GM12872 (cell line): ENCODE measurements at regions not wholly inside any gene's neighbourhood (a gene's known extent, or its start where the extent isn't known, plus 50 kb on each side); places are given as distances from the start of the nearest gene placed in this dataset.

ENCODE experiments used
- TF ChIP-seq, protein P1 (sequence below): IDR thresholded peaks from 3 replicates; pipeline ENCODE4 v1.5.1; 2011; ENCODE audit warnings: low read depth, mild to moderate bottlenecking, low read length, moderate library complexity; ENCODE audit not compliant: insufficient read depth

DNA sequence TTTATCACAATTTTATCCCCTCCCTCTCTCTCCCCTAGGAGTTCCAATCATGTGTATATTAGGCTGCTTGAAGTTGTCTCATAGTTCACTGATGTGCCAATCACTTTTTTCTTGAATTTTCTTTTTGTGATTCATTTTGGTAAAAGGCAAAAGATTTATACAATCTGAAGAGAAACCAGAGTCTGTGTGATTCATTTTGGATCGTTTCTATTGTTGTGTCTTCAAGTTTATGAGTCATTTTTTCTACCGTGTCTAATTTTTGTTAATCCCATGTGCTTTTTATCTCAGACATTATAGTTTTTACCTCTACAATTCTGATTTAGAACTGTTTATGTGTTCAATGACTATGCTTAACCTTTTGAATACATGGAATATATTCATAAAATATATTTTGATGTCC, 483.9 kb upstream of the AUTS2 start:
- TF ChIP-seq, protein P1, sequence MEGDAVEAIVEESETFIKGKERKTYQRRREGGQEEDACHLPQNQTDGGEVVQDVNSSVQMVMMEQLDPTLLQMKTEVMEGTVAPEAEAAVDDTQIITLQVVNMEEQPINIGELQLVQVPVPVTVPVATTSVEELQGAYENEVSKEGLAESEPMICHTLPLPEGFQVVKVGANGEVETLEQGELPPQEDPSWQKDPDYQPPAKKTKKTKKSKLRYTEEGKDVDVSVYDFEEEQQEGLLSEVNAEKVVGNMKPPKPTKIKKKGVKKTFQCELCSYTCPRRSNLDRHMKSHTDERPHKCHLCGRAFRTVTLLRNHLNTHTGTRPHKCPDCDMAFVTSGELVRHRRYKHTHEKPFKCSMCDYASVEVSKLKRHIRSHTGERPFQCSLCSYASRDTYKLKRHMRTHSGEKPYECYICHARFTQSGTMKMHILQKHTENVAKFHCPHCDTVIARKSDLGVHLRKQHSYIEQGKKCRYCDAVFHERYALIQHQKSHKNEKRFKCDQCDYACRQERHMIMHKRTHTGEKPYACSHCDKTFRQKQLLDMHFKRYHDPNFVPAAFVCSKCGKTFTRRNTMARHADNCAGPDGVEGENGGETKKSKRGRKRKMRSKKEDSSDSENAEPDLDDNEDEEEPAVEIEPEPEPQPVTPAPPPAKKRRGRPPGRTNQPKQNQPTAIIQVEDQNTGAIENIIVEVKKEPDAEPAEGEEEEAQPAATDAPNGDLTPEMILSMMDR: no peak

DNA sequence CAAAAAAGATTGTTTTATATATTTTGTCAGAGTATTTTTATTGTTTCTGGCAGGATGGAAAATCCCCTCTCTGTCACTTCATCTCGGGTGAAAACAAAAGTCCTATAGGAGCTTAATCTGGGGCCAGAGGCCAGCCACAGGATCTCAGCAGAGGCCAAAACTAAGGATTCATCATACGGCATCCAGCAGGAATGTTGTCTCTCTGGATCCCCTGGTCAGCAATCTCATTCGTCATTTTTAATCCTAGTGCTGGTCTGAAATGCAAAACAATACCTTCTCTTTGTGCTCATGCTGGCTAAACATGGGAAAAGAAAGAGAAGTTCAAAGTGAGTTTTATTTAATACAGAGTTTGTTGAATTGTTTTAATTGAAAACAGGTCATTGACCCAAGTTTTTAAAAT, 482.5 kb upstream of the AUTS2 start:
- TF ChIP-seq, protein P1: no peak

DNA sequence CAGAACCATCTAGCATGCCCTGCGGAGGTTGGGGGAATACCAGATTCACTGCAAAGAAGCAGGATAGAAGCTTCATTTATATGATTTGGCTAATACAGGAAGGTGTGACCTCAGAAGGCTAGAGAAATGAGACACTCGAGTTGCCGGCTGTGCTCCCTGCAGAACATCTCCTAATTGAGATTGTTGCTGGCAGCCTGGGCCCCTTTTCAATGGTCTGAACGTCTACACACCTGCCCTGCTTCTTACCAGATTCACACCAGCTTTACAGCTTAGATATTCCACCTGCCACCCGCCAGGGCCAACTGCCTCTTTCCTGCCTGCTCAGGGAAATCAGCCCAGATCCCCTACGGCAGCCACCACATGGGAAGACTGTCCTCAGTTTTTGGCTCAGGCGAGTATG, 475.3 kb upstream of the AUTS2 start:
- TF ChIP-seq, protein P1: no peak

DNA sequence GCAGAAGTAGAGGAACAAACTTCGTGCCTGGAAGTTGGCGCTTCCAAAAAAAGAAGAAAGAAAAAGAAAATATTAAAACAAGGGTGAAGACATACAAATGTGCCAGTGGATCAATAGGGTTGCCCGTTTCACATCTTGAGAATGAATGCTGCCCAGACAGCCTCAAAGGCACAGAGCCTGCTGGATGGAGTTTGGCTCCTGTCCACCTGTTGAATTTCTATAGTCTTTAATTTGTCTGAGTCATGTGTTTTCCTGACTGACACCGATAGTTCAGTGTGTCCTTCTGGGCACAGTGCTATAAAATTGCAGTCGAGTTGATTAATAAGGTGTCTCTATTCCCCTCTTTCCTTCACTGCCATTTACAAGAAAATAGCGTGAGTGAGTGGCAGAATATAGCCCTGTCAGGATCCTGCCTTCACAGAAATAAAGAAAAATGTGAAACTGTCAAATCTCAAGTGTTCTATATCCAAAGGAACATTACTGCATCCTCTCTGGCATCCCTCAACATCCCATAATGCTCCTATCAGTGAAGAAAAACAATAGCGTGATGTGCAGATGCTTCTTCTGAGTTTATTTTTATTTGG, 471.3 kb upstream of the AUTS2 start:
- TF ChIP-seq, protein P1: no peak

DNA sequence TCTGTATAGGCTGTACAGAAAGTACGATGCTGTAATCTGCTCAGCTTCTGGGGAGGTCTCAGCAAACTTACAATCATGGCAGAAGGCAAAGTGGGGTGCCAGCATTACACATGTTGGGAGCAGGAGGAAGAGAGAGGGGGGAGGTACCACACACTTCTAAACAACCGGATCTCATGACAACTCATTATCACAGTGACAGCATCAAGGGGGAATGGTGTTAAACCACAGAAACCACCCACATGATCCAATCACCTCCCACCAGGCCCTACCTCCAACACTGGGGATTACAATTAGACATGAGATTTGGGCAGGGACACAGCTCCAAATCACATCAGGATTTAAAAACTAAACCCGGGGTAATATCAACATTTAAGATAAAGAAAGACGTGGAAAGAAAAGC, 468.8 kb upstream of the AUTS2 start:
- TF ChIP-seq, protein P1: no peak

DNA sequence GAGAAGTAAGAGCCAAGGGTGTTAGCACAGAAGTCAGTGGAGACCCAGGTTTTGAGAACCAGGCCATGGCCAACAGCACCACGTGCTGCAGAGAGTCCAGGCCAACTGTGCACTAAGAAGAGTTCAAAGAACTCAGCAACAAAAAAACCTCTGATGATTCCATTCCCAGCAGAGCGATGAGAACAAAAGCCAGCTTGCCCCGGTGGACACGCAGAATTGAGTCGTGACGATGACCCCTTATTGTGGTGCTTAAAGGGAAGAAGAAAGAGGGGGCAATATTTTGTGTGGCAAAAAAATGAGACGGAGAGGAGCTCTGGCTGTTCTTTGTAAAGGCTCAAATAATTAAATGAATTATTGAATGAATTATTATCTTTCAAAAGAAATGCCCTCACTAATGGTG, 468.3 kb upstream of the AUTS2 start:
- TF ChIP-seq, protein P1: no peak

DNA sequence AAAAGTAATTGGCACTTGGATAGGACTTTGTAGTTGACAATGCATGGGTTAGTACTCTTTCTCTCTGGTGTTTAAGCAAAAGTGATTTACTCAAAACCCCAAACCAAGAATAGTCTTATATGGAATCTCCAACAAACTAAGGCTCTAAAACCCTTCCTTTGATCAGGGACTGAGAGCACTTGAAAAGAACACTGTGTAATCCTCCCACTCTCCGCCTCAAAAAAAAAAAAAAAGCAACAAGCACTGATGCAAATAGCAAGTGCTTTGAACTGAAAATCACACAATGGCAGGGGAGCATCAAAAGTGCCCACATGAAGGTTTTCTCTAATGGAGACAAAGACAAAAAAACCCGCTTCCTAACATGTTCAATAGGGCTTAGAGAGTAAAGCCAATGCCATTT, 467.9 kb upstream of the AUTS2 start:
- TF ChIP-seq, protein P1: no peak
